Activated T-helper 9 cell treated with anti-CD3 and anti-CD28 coated beads, Interleukin-2, amount 50 U/mL, for 16 hours (primary cell): ENCODE measurements at regions not wholly inside any gene's neighbourhood (a gene's known extent, or its start where the extent isn't known, plus 50 kb on each side); places are given as distances from the start of the nearest gene placed in this dataset.

ENCODE experiments used
- DNase-seq: peaks from one replicate; pipeline ENCODE4 v3.0.0-alpha.2; 2020; ENCODE audit warnings: low read depth

GRCh38 chr10:110414548-110415309, 83.0 kb upstream of the DUSP5 start:
- DNase-seq: peak; percentile 77

- no peak for DNase-seq
Measured at GRCh38 chr10:110415809-110416208, 81.9 kb upstream of the DUSP5 start.

GRCh38 chr10:110416776-110417711, 80.7 kb upstream of the DUSP5 start:
- DNase-seq: no peak

GRCh38 chr10:110418218-110418617, 79.5 kb upstream of the DUSP5 start:
- DNase-seq: no peak

GRCh38 chr10:110419265-110419664, 78.4 kb upstream of the DUSP5 start:
- no peak for DNase-seq

GRCh38 chr10:110420401-110421193, 77.1 kb upstream of the DUSP5 start:
- DNase-seq: no peak

- no peak for DNase-seq
Measured at GRCh38 chr10:110421512-110422138, 76.1 kb upstream of the DUSP5 start.

- no peak for DNase-seq
Measured at GRCh38 chr10:110422548-110422947, 75.2 kb upstream of the DUSP5 start.

- DNase-seq: no peak
Measured at GRCh38 chr10:110423650-110424049, 74.1 kb upstream of the DUSP5 start.

- peak; percentile 29 for DNase-seq
Measured at GRCh38 chr10:110425684-110426293, 71.9 kb upstream of the DUSP5 start.

- DNase-seq: no peak
Measured at GRCh38 chr10:110426294-110427181, 71.2 kb upstream of the DUSP5 start.

- DNase-seq: no peak
Measured at GRCh38 chr10:110429301-110429700, 68.4 kb upstream of the DUSP5 start.

- DNase-seq: no peak
Measured at GRCh38 chr10:110430340-110431273, 67.1 kb upstream of the DUSP5 start.

- no peak for DNase-seq
Measured at GRCh38 chr10:110431659-110432058, 66.0 kb upstream of the DUSP5 start.

GRCh38 chr10:110432084-110432483, 65.6 kb upstream of the DUSP5 start:
- DNase-seq: no peak

- no peak for DNase-seq
Measured at GRCh38 chr10:110432814-110433565, 64.7 kb upstream of the DUSP5 start.

- no peak for DNase-seq
Measured at GRCh38 chr10:110433740-110434139, 64.0 kb upstream of the DUSP5 start.

- DNase-seq: no peak
Measured at GRCh38 chr10:110434489-110435096, 63.1 kb upstream of the DUSP5 start.
